ENCODE measurements at regions not wholly inside any gene's neighbourhood (a gene's known extent, or its start where the extent isn't known, plus 50 kb on each side); places are given as distances from the start of the nearest gene placed in this dataset.

DNA sequence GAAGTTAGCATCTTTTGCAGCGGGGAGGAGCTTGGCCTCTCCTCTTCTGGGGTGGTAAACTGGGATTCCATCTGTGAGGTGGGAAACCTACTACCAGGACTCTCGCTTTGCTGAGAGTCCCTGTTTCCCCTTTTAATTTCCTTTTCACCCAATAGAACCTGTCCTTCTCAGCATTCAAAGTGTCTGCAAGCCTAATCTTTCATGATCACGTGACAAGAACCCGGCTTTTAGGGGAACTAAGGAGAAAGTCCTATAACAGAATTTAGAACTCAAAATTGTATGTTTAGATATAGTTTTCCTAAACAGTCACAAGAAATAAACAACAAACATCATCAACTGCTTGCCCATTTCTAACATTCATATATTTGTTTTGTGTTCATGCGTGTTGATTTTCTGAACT is 103.6 kb upstream of the CDH19 start:
- Histone ChIP-seq H3K27me3 (ENCODE audit: insufficient read depth, low read length) (no peaks in the 10 kb centered on the region), H3K4me1 (ENCODE audit: insufficient read depth, low read length) (no peaks in the 10 kb centered on the region), H2BK5ac (ENCODE audit: insufficient read length, low read length) (no peak overlapping the region), H2BK20ac (ENCODE audit: low read depth, low read length, poor library complexity, severe bottlenecking) (no peak overlapping the region), H3K27ac (ENCODE audit: insufficient read length, low read depth, low read length) (no peak overlapping the region), H3K23ac (ENCODE audit: insufficient read length, low read depth, low read length) (no peak overlapping the region), H4K91ac (ENCODE audit: insufficient read length, low read depth, low read length) (no peak overlapping the region), H2BK15ac (ENCODE audit: low read depth, low read length) (no peak overlapping the region), H4K5ac (ENCODE audit: insufficient read length, low read depth, low read length) (no peak overlapping the region), H3K56ac (ENCODE audit: insufficient read length, low read depth, low read length) (no peak overlapping the region), H3K79me2 (ENCODE audit: insufficient read depth, low read length) (no peaks in the 10 kb centered on the region), H2AK5ac (ENCODE audit: insufficient read length, low read length) (no peak overlapping the region), H3K4ac (ENCODE audit: low read depth, low read length) (no peak overlapping the region), H3K4me2 (ENCODE audit: insufficient read depth, insufficient read length, low read length) (no peak overlapping the region), H2BK12ac (ENCODE audit: insufficient read length, low read depth, low read length) (no peak overlapping the region), H2BK120ac (ENCODE audit: low read depth, low read length, poor library complexity, severe bottlenecking) (no peak overlapping the region), H3K14ac (ENCODE audit: insufficient read depth, low read length) (no peak overlapping the region), H4K8ac (replicated peaks; ENCODE audit: insufficient read length, low read depth, low read length) (no peak overlapping the region), H3K79me1 (ENCODE audit: insufficient read depth, low read depth, low read length, poor library complexity, severe bottlenecking) (no peaks in the 10 kb centered on the region), H3K9ac (ENCODE audit: extremely low read depth, insufficient read length, low read length) (no peak overlapping the region), H3K23me2 (ENCODE audit: insufficient read length, low read depth, low read length, poor library complexity, severe bottlenecking) (no peaks in the 10 kb centered on the region), H3K9me3 (ENCODE audit: control insufficient read depth, low read depth, low read length) (no peaks in the 10 kb centered on the region), H3K18ac (ENCODE audit: insufficient read length, low read depth, low read length) (no peak overlapping the region), H2AFZ (ENCODE audit: low read length) (no peak overlapping the region), H3T11ph (ENCODE audit: low read length) (no peak overlapping the region), H4K20me1 (ENCODE audit: control insufficient read depth, insufficient read depth, insufficient read length) (no peaks in the 10 kb centered on the region)
- Mint-ChIP-seq H3K9me3 (no peaks in the 10 kb centered on the region), H3K4me1 (no peaks in the 10 kb centered on the region), H3K27me3 (ENCODE audit: low read depth) (no peaks in the 10 kb centered on the region), H3K36me3 (ENCODE audit: insufficient read depth in 1 of 3, low read depth in 3 of 3) (no peaks in the 10 kb centered on the region), H3K4me3 (no peak overlapping the region), H3K27ac (0 out of 7 replicates have a peak overlapping the region, but pooled peaks of 1 of the 3 experiments have one; percentile 12)
- no CpG with 5 or more reads among the region's 5 CpGs for WGBS (ENCODE audit: extremely low coverage, insufficient read length, low lambda C conversion rate)
- DNase-seq = no peak
- TF ChIP-seq, protein P1, sequence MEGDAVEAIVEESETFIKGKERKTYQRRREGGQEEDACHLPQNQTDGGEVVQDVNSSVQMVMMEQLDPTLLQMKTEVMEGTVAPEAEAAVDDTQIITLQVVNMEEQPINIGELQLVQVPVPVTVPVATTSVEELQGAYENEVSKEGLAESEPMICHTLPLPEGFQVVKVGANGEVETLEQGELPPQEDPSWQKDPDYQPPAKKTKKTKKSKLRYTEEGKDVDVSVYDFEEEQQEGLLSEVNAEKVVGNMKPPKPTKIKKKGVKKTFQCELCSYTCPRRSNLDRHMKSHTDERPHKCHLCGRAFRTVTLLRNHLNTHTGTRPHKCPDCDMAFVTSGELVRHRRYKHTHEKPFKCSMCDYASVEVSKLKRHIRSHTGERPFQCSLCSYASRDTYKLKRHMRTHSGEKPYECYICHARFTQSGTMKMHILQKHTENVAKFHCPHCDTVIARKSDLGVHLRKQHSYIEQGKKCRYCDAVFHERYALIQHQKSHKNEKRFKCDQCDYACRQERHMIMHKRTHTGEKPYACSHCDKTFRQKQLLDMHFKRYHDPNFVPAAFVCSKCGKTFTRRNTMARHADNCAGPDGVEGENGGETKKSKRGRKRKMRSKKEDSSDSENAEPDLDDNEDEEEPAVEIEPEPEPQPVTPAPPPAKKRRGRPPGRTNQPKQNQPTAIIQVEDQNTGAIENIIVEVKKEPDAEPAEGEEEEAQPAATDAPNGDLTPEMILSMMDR (conservative IDR thresholded peaks at IDR 0.05) = no peak
